Gastroesophageal sphincter (tissue), 3 donors: ENCODE measurements at regions not wholly inside any gene's neighbourhood (a gene's known extent, or its start where the extent isn't known, plus 50 kb on each side); places are given as distances from the start of the nearest gene placed in this dataset.

Experiments used
- EP300 ChIP-seq: sonication (generic); formaldehyde crosslinking; IDR thresholded peaks from one replicate; pipeline ENCODE4 v1.6.1; 2017; ENCODE audit warnings: antibody characterized with exemption, mild to moderate bottlenecking
- TF ChIP-seq, protein P1 (sequence below), 4 experiments: fragments of 200-600 bp in 2 of 4; fragments of 450-650 bp in 2 of 4; sonication (generic) in 1 of 4; IDR thresholded peaks; one replicate each; pipeline ENCODE4 v1.5.1; 2017 to 2019; ENCODE audit warnings: antibody characterized with exemption in 4 of 4, mild to moderate bottlenecking in 2 of 4, moderate library complexity in 2 of 4

DNA sequence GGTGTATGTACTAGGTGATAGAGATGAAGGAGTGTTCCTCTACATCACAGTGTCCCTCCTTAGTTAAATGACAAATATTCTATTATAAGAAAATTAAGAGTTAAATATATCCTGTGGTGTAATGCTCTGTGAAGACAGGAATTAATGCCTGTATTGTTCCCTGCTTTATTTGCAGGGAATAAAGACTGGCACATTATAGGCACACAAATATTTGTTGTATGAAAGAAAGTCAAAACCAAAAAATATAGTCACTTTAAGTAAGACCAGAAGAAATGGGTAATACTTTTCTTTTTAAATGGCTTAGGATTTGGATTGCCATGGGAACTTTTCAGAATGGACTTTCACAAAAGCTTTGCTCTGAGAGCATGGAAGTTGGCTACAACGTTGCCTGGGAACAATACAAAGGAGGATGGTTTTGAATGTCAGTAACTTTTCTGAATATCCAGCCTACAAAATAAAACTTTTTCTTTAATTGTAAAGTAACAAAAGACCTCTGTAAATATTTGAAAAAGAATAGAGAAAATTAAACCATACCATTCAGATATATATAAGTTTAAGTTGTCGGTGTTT, 158.0 kb upstream of the P2RY1 start:
- TF ChIP-seq, protein P1, sequence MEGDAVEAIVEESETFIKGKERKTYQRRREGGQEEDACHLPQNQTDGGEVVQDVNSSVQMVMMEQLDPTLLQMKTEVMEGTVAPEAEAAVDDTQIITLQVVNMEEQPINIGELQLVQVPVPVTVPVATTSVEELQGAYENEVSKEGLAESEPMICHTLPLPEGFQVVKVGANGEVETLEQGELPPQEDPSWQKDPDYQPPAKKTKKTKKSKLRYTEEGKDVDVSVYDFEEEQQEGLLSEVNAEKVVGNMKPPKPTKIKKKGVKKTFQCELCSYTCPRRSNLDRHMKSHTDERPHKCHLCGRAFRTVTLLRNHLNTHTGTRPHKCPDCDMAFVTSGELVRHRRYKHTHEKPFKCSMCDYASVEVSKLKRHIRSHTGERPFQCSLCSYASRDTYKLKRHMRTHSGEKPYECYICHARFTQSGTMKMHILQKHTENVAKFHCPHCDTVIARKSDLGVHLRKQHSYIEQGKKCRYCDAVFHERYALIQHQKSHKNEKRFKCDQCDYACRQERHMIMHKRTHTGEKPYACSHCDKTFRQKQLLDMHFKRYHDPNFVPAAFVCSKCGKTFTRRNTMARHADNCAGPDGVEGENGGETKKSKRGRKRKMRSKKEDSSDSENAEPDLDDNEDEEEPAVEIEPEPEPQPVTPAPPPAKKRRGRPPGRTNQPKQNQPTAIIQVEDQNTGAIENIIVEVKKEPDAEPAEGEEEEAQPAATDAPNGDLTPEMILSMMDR (IDR thresholded peaks at IDR 0.05), result no peak
- no peak for TF ChIP-seq EP300
